Effector memory CD8-positive, alpha-beta T cell (primary cell): ENCODE measurements at regions not wholly inside any gene's neighbourhood (a gene's known extent, or its start where the extent isn't known, plus 50 kb on each side); places are given as distances from the start of the nearest gene placed in this dataset.

Experiments
- ATAC-seq: fragments of 150-1000 bp; cut with Tn5 transposase; replicated peaks from 2 replicates; pipeline ENCODE4 v1.10.0; 2021; ENCODE audit warnings: mild to moderate bottlenecking, moderate library complexity
- DNase-seq, 3 experiments: peaks; one replicate each; pipeline ENCODE4 v3.0.0; 2021
- H3K27ac Mint-ChIP-seq, 2 donors: one replicate each; pipeline ENCODE4 v1.8.0; 2022; ENCODE audit warnings: mild to moderate bottlenecking in 2 of 2, mixed read lengths in 2 of 2, moderate library complexity in 2 of 2
- H3K27me3 Mint-ChIP-seq, 2 donors: one replicate each; pipeline ENCODE4 v1.8.0; 2022; ENCODE audit warnings: mixed read lengths in 2 of 2
- H3K36me3 Mint-ChIP-seq: one replicate; pipeline ENCODE4 v1.8.0; 2022; ENCODE audit warnings: mild to moderate bottlenecking, moderate library complexity, mixed read lengths; ENCODE audit not compliant: insufficient read depth
- H3K4me1 Mint-ChIP-seq, 2 donors: one replicate each; pipeline ENCODE4 v1.8.0; 2022; ENCODE audit warnings: low read depth in 2 of 2, mixed read lengths in 2 of 2
- H3K4me3 Mint-ChIP-seq, 2 donors: one replicate each; pipeline ENCODE4 v1.8.0; 2022; ENCODE audit warnings: mild to moderate bottlenecking in 2 of 2, mixed read lengths in 2 of 2, moderate library complexity in 2 of 2
- H3K9me3 Mint-ChIP-seq, 2 donors: one replicate each; pipeline ENCODE4 v1.8.0; 2022; ENCODE audit warnings: mixed read lengths in 2 of 2

- Mint-ChIP-seq H3K36me3 (no peaks in the 10 kb centered on the region), H3K4me3 (no peak overlapping the region), H3K27ac (no peak overlapping the region), H3K4me1 (peaks cover under 1 to 3% of the 10 kb centered on the region in 2 donors), H3K9me3 (no peaks in the 10 kb centered on the region), H3K27me3 (peaks cover 0 to 5% of the 10 kb centered on the region in 2 donors)
- DNase-seq: no peak
- no peak for ATAC-seq
Observed at GRCh38 chr15:31494786-31495185, 168.2 kb downstream of the KLF13 start.

GRCh38 chr15:31495281-31495680 is 168.6 kb downstream of the KLF13 start:
- Mint-ChIP-seq H3K27ac (no peak overlapping the region), H3K9me3 (no peaks in the 10 kb centered on the region), H3K4me3 (no peak overlapping the region), H3K4me1 (peaks cover 0 to under 1% of the 10 kb centered on the region in 2 donors), H3K36me3 (no peaks in the 10 kb centered on the region), H3K27me3 (peaks cover 0 to 10% of the 10 kb centered on the region in 2 donors)
- ATAC-seq (no peak), DNase-seq (no peak)

GRCh38 chr15:31497838-31498237 is 171.2 kb downstream of the KLF13 start:
- H3K27ac Mint-ChIP-seq: no peak overlapping the region
- H3K27me3 Mint-ChIP-seq: peaks cover 0 to 15% of the 10 kb centered on the region in 2 donors
- no peaks in the 10 kb centered on the region for H3K9me3 Mint-ChIP-seq
- H3K4me1 Mint-ChIP-seq: peaks cover 0 to 5% of the 10 kb centered on the region in 2 donors
- no peaks in the 10 kb centered on the region for H3K36me3 Mint-ChIP-seq
- DNase-seq (no peak), ATAC-seq (no peak)
- H3K4me3 Mint-ChIP-seq: no peak overlapping the region

GRCh38 chr15:31498329-31498728 is 171.7 kb downstream of the KLF13 start:
- Mint-ChIP-seq H3K27me3 (peaks cover 0 to 15% of the 10 kb centered on the region in 2 donors), H3K4me1 (peaks cover 0 to 9% of the 10 kb centered on the region in 2 donors)
- ATAC-seq: no peak

GRCh38 chr15:31498756-31499155 is 172.1 kb downstream of the KLF13 start:
- Mint-ChIP-seq H3K4me3 (no peak overlapping the region), H3K27ac (no peak overlapping the region), H3K9me3 (no peaks in the 10 kb centered on the region), H3K36me3 (no peaks in the 10 kb centered on the region), H3K27me3 (peaks cover 0 to 15% of the 10 kb centered on the region in 2 donors), H3K4me1 (peaks cover 0 to 9% of the 10 kb centered on the region in 2 donors)
- no peak for DNase-seq
- no peak for ATAC-seq

More at GRCh38 chr15:31498329-31498728, 171.7 kb downstream of the KLF13 start:
- DNase-seq: no peak
- Mint-ChIP-seq H3K36me3 (no peaks in the 10 kb centered on the region), H3K9me3 (no peaks in the 10 kb centered on the region), H3K4me3 (no peak overlapping the region), H3K27ac (no peak overlapping the region)

- Mint-ChIP-seq H3K4me3 (no peak overlapping the region), H3K27me3 (peaks cover 0 to 15% of the 10 kb centered on the region in 2 donors), H3K9me3 (no peaks in the 10 kb centered on the region), H3K4me1 (peaks cover 0 to 9% of the 10 kb centered on the region in 2 donors), H3K36me3 (no peaks in the 10 kb centered on the region), H3K27ac (no peak overlapping the region)
- DNase-seq (no peak), ATAC-seq (no peak)
Observed at GRCh38 chr15:31499236-31499952, 172.8 kb downstream of the KLF13 start.

- no peaks in the 10 kb centered on the region for H3K36me3 Mint-ChIP-seq
- peaks cover 0 to 15% of the 10 kb centered on the region in 2 donors for H3K27me3 Mint-ChIP-seq
- no peak for ATAC-seq
Observed at GRCh38 chr15:31499953-31500765, 173.5 kb downstream of the KLF13 start.

GRCh38 chr15:31500766-31501449 is 174.3 kb downstream of the KLF13 start:
- no peak overlapping the region for H3K4me3 Mint-ChIP-seq
- ATAC-seq (no peak), DNase-seq (no peak)
- H3K9me3 Mint-ChIP-seq: no peaks in the 10 kb centered on the region
- H3K36me3 Mint-ChIP-seq: no peaks in the 10 kb centered on the region
- peaks cover 0 to 15% of the 10 kb centered on the region in 2 donors for H3K27me3 Mint-ChIP-seq
- H3K27ac Mint-ChIP-seq: no peak overlapping the region
- peaks cover 0 to 9% of the 10 kb centered on the region in 2 donors for H3K4me1 Mint-ChIP-seq

More at GRCh38 chr15:31499953-31500765, 173.5 kb downstream of the KLF13 start:
- Mint-ChIP-seq H3K9me3 (no peaks in the 10 kb centered on the region), H3K4me1 (peaks cover 0 to 9% of the 10 kb centered on the region in 2 donors), H3K27ac (no peak overlapping the region), H3K4me3 (no peak overlapping the region)
- DNase-seq: no peak

GRCh38 chr15:31501536-31502157 is 175.0 kb downstream of the KLF13 start:
- ATAC-seq: no peak
- Mint-ChIP-seq H3K27me3 (peaks cover 0 to 15% of the 10 kb centered on the region in 2 donors), H3K9me3 (no peaks in the 10 kb centered on the region), H3K4me3 (no peak overlapping the region), H3K4me1 (peaks cover 0 to 9% of the 10 kb centered on the region in 2 donors), H3K27ac (no peak overlapping the region), H3K36me3 (no peaks in the 10 kb centered on the region)
- DNase-seq: no peak

GRCh38 chr15:31502541-31503229 is 176.1 kb downstream of the KLF13 start:
- Mint-ChIP-seq H3K4me1 (peaks cover 0 to 9% of the 10 kb centered on the region in 2 donors), H3K9me3 (no peaks in the 10 kb centered on the region), H3K4me3 (no peak overlapping the region), H3K36me3 (peaks cover 4% of the 10 kb centered on the region), H3K27ac (no peak overlapping the region), H3K27me3 (peaks cover 0 to 15% of the 10 kb centered on the region in 2 donors)
- DNase-seq (no peak), ATAC-seq (no peak)

GRCh38 chr15:31503256-31503655 is 176.6 kb downstream of the KLF13 start:
- DNase-seq (no peak), ATAC-seq (no peak)
- Mint-ChIP-seq H3K36me3 (peaks cover 4% of the 10 kb centered on the region), H3K4me1 (peaks cover 0 to 9% of the 10 kb centered on the region in 2 donors), H3K4me3 (no peak overlapping the region), H3K27ac (peak overlapping the region in 1 of 2 donors; percentile 36), H3K27me3 (peaks cover 0 to 15% of the 10 kb centered on the region in 2 donors), H3K9me3 (no peaks in the 10 kb centered on the region)

- peak overlapping the region in 1 of 2 donors; percentile 36 for H3K27ac Mint-ChIP-seq
- no peak for DNase-seq
- H3K27me3 Mint-ChIP-seq: peaks cover 0 to 15% of the 10 kb centered on the region in 2 donors
- H3K4me3 Mint-ChIP-seq: no peak overlapping the region
- ATAC-seq: no peak
- H3K9me3 Mint-ChIP-seq: no peaks in the 10 kb centered on the region
- peaks cover 4% of the 10 kb centered on the region for H3K36me3 Mint-ChIP-seq
- H3K4me1 Mint-ChIP-seq: peaks cover 0 to 9% of the 10 kb centered on the region in 2 donors
Observed at GRCh38 chr15:31503758-31504461, 177.3 kb downstream of the KLF13 start.
